Iris pigment epithelial cell (primary cell): ENCODE measurements at regions not wholly inside any gene's neighbourhood (a gene's known extent, or its start where the extent isn't known, plus 50 kb on each side); places are given as distances from the start of the nearest gene placed in this dataset.

Source experiments
- DNase-seq: peaks from one replicate; pipeline ENCODE4 v3.0.0-alpha.2; 2011; ENCODE audit warnings: low read depth

DNA sequence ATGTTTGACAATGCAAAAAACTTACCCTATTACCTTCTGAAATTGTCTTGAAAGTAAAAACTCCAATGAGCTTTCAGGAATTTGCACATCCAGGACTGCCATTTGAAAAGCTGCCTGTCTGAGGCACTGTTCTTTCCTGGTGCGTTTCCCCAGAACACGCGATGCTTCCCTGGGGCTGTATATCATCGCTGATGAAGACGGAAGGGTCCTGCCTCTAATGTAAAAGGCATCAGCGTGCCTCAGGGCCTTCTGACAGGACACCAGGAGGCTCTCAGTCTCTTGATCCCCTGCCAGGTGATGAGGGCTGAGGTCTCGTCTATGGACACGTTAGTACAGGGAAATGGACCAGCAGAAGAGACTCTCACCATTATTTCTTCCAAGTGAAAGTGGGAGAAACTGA, 296.8 kb downstream of the EFNB2 start:
- no peak for DNase-seq

DNA sequence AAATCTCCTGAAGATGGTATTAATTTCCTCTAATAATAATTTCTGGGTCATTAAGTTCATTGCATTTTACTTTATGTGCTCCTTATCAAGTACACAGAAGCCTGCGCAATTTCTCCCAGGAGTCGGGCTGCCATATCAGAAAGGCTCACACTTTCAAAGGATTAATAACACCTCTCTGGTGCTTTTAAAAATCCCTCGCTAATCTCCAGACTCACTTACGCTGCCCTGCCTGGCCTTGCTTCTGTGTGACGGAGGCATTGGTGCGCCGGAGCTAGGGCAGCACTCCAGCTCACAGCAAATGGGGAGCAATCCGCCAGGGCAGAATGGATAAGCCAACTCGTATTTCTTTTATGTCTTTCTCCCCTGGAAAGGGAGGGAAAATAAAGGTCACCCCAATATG, 300.8 kb downstream of the EFNB2 start:
- DNase-seq: no peak

DNA sequence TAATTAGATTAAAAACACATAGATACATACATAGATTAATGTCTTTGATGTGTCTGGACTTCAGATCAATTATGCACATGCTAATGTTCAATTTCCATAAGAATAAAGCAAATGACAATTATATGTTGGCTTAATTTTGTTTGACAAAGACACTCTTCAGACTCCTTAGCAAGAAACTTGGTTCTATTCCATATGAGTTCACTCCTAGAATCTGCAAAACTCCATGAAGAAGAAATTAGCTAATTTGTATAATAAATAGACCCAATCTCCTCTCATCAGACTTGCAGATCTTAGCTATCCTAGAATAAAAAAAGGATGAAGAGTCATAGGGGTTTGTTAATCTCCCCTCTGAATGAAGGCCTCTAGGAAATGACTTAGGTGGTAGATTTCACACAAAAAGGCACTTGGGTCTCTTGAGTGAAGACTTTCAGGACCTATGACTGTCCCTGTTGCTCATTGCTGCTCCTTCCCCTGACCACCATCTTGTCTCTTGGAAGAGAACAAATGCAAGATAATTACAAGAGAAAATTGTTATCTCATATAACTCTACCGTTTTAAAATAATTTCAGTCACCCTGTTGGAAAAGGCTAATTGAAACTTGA, 302.2 kb downstream of the EFNB2 start:
- no peak for DNase-seq

DNA sequence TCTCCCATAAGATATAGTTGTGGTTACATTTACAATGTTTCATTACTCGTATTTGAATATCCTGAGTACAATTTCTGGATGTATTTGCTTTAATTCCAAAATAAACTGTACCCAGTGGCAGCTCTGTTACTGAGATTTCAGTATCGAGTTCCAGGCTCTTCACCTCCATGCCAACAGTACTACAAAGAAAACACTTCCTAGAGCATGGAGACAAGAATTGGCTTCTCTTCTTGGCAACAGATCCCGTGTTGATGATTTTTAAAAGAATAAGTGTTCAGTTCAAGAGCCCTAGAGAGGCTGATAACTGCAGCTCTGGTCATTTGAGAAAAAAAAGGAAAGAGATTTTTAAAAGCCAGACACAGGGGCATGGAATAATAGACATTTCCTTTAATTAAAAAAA, 302.8 kb downstream of the EFNB2 start:
- DNase-seq: no peak

DNA sequence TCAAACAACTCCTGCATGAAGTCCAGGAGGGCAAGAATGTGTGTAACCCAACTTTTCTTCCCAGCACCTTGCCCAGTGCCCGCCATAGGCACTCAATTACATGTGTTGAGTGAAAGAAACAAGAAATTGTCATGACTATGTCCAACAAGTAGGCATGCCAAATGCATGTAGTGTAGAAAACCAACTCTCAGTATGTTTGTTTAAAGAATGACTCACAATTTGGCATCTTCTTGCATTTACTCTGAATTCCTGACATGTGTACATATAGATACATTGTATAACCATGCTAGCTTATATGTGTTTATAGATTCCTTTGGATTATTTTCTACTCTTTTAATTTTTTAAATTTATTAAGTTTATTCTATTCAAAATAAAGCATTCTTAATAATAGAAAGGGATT, 305.0 kb downstream of the EFNB2 start:
- peak; percentile 72 for DNase-seq

DNA sequence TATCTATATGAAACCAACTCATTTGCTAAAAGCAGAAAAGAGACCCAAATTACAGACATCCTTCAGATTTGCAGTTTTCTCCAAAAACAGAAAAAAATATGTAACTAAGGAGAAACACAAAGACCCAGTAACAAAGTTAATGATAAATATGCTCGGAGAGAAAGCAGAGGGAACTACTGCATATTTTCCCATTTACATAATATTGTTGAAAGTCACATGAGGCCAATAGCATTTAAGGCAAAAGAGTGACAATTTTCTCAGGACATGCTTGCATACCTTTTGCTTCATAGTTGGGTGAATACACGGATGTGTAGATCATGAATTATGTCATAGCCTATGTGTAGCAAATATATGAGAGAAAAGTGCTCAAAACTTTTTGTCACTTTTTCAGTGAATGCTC, 310.3 kb downstream of the EFNB2 start:
- no peak for DNase-seq

DNA sequence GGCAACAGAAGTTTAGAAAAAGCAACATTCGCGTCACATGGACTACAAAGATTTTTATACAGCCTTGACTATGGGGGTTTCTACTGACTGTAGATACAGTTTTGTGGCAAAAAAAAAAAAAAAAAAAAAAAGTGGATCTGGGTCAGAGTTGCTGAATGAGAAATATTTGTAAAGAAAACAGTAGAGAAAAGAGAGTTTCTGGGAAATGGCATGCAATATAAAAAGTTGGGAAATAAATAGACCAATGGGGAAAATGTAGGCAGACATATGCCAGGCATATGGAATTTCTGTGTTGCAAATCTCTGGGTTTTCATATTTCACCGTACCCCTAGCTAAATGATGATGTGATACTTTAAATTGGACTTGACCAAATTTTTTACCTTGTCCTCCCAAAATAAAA, 315.3 kb downstream of the EFNB2 start:
- no peak for DNase-seq

DNA sequence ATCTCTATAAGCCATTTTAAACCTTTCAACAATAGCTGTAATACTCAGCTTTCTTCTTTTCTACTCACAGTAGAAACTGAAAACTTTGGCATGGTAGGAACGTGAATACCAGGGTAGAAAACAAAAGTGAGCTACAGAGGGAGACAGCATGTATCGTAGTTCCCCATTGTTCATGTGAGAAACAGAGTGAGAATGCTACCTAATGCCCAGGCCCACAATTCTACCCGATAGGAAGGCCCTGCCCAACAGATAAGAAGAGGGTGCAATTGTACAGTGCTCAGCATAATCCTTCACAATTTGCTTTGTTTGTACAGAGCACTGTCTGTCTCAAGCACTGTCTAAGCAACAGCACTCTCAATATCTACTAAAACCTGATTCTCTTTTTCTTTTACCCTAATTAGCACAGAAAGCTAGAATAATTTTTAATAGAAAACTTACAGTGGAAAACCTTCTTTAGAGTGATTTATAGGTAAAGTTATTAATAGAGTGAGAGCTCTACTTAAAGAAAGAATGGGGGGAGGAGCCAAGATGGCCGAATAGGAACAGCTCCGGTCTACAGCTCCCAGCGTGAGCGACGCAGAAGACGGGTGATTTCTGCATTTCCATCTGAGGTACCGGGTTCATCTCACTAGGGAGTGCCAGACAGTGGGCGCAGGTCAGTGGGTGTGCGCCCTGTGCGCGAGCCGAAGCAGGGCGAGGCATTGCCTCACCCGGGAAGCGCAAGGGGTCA, 322.3 kb downstream of the EFNB2 start:
- DNase-seq: no peak

DNA sequence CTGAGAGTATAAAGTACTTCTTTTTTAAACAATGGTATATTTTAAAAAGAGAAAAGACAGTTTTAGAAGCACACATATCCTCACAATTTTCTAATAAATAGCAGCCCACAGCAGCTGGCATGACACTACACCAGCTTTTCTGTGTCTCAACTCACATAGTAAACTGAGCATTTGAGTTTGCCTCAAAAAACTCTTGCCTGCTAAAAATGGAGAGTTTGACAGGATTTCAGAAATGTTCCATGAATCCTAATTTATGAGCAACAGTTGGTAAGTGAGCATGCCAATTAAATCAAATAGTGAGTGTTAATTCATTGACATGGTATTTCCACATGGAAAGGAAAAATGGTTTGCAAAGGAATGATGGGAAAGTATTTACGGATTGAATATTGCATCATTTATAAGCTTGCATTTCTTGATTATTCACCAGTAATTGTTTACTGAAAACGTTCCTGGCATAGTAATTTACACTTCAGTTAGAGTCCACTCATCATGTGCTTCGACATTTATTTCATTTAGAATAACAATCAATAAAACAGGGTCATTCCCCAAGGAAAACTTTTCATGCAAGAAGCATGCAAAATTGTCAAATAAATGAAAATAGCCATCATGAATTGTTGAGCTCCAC, 323.0 kb downstream of the EFNB2 start:
- DNase-seq: no peak

DNA sequence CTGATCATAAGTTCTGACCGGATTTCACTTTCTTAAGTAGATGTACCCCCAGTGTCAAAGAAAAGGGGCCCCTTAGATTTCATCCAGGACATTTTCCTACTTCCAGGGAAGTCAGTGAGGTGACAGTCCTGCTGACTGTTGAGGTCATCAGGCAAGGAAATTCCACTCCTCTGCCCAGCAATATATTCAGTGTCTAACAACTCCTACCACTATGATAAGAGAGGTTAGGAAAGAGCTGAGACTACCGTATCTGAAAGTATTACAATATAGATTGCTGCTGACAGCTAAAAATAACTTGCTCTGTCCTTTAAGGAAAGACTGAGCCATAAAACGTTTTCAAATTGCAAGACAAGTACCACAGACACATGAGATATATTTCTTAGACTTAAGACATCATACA, 325.1 kb downstream of the EFNB2 start:
- DNase-seq: no peak

DNA sequence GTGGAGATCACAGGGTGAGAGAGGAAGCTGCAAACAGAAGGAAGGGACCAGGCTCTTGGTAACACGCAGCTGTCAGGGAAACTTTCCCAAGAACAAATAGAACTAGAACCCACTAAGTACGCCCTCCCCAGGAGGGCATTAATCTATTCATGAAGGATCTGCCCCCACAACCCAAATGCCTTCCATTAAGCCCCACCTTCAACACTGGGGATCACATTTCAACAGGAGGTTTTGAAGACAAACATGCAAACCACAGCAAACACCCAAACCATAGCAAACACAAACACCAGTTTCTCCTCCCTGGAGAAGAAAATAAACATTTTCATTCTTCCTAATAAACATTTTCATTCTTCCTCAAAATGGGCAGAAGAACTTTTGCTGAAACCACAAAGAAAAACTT, 329.6 kb downstream of the EFNB2 start:
- DNase-seq: no peak

DNA sequence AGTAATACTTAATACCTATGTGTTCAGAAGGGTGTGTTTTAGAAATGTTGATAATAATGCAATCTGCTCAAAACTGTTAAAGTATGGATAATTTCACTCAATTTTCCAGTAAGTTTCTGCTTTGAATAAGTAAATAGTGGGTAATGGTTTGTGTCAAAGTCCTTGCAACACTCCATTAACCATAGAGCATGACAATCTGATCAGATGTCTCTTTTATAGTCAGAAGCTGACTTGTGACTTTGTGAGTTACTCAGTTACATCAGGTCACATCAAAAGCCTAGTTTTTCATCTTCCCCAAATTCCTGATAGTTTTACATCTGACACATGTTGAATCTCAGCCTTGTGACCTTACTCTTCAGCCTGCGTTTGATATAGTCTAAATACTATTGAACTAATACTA, 338.0 kb downstream of the EFNB2 start:
- no peak for DNase-seq

DNA sequence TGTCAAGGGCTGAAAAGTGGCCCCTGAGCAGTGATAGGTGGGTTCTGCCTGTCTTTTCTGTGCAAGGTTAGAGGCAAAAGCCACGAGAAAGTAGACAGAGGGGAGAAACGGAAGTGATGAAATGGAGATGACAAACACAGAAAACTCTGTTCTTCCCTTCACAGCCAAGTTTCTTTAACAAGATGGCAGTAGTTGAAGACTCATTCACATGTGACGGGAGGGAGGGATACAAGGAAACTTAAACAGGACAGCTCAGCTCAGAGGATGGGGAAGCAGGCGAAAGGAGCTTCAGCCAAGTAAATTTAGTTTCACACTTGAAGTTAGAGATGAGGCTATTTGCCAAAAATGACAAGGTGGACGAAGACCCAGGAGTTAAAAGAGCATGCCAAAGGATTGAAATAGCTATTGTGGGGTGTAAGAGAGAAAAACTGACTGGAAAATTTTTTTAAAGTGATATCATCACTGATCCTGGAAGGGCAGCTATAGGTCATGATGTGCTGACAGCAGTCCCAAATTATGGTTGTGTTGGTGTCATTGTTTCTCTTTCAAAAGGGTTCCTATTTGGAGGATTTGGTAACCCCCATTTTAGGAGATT, 347.9 kb downstream of the EFNB2 start:
- DNase-seq: no peak

DNA sequence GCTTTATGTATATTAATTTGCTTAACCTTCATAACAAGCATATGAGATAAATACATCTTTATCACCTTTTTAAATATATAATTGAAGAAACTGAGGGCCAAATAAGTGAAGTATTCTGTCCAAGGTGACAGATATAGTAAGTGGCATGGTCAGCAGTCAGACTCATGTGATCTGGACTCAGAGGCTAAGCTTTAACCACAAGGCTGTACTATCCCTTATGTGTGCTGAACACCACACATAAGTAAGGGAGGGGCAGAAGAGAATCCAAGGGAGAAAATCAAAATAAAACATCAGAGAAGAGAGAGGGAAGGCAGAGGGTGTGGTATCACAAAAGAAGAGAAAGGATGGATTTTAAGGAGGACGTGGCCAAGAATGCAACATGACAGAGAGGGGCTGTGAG, 348.4 kb downstream of the EFNB2 start:
- DNase-seq: no peak

DNA sequence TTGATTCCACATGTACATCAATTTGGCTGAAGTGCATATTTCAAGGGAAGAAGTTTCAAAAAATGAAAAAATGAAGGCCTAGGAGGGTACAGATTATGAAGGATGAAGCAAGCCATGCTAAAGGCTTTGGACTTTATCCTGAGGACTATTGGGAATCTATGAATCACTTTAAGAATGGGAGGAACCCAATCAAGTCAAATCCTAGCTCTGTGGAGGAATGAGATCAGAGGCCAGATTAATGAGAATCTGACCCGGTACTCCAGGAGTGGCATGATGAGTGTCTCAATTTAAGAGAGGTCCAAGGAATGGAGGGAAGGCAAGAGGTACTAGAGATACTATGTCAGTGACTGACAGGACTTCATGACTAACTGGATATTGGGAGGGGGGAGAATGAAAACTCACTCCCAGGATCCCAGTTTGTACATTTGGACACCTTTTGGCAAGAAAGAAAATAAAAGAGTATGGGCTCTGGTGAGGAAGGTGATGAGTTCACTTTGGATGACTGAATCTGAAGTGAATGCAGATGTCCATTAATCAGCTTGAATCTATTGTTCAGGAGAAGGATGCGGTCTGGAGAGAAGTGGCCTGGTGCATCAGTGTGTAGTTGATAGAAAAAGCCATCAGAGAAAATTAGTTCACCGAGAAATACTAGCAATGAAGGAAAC, 349.0 kb downstream of the EFNB2 start:
- DNase-seq: no peak

DNA sequence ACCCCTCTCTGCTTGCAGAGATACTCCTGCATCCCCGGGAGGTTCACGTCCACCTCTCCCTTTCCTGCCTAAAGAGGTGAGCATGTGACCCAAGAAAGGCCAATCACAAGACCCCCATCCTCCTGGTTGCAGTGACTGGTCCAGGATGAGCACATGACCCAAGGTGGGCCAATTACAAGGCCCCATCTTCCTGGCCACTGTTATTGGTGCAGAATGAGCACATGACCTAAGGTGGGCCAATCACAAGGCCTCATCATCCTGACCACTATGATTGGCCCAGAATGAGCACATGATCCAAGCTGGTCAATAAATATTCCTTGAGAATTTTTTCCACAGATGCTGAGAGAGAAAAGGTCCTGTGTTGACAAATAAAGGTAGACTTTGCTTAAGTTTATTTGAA, 350.7 kb downstream of the EFNB2 start:
- DNase-seq: no peak

DNA sequence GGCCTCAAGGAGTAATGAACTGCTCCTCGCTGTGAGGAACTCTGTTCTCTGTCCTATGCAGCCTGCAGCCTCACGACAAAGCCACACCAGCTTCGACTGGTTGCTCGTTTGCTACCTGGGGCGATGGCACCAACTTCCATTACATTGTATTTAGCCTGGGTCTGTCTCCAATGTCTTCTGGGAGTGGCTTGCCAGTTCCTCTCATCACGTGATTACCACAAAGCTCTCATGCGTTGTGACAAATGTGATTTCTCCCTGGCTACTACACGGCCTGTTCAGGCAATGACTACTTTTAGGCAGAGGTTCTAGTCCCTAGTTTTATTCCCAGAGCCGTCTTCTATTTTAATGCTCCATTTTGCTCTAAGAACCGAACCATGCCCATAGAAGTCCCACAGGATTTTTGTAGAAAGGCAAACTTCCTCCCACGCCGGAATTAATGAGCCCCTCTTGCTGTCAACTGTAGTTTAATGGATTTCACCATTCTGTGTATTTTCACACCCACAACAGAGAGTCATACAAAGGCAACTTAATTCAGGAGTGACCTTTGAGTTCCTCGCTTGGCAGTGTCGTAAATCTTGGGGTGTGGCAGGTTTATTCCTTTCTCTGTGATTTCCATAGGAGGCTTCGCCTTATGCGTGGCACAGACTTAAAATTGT, 351.9 kb downstream of the EFNB2 start:
- no peak for DNase-seq

DNA sequence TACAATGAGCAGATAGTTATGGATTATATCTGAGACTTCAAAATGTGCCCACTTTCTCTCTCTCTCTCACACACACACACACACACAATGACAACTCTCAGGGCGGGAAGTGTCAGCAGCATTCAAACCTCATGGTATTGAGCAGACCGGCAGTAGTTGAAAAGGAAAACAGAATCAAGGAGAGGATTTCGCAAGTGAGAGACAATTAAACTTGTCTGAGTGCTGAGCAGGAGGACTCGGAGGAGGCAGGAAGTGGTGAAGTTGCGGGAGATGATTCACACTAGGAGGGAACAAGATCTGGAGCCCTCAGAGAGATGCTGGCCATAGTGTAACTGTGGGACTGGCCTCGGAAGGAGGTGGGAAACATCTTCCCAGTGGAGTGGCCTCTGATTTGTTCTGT, 353.1 kb downstream of the EFNB2 start:
- peak; percentile 96 for DNase-seq

DNA sequence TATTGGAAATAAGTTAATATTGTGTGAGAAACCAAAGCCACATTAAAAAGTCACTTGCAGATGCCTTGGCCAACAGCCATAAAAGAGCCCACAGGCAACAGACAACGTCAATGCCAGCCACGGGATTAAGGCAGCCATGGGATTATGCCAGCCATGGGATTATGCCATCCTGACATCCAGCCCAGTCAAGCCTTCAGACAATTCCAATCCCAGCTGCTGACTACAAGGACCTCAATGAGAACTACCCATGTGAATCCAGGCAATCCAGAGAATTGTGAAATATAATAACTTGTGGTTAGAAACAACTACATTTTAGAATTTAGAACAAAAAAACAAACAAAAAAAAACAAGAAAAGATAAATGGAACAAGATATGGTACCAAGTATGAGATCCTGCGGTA, 356.6 kb downstream of the EFNB2 start:
- DNase-seq: peak; percentile 32

DNA sequence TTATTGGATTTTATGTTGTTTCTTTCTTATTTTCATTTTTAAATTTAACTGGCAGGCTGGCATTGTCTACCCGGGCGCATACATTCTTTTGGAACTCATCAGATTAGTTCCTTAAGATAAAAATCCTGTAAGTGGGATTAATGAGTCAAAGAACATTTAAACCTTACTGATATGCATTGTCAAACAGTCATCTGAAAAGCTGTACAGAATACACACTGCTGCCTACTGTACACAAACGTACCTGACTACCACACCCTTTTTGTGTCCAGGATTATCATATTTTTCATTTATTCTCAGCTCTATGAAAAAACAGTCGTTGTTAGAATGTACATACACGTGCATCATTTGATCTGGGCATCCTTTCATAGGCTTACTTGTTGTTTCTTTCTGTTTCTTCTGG, 358.3 kb downstream of the EFNB2 start:
- DNase-seq: no peak

DNA sequence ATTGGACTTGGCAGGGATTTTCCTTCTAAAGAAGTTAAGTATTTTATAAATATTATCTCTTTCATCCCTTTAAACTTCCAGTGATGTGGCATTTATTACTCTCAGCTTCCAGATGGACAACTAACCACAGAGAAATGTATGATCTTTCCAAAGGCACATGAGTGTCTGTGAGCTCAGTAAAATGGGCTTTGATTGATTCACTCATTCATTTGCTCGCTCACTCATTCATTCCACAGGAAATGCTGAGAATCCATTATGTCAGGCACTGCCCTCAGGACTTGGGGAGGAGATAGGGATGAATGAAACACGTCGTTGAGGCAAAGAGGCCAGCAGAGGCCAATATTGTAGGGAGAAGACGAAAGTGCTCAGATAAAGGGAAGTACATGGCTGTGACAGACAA, 359.3 kb downstream of the EFNB2 start:
- DNase-seq: peak; percentile 49

DNA sequence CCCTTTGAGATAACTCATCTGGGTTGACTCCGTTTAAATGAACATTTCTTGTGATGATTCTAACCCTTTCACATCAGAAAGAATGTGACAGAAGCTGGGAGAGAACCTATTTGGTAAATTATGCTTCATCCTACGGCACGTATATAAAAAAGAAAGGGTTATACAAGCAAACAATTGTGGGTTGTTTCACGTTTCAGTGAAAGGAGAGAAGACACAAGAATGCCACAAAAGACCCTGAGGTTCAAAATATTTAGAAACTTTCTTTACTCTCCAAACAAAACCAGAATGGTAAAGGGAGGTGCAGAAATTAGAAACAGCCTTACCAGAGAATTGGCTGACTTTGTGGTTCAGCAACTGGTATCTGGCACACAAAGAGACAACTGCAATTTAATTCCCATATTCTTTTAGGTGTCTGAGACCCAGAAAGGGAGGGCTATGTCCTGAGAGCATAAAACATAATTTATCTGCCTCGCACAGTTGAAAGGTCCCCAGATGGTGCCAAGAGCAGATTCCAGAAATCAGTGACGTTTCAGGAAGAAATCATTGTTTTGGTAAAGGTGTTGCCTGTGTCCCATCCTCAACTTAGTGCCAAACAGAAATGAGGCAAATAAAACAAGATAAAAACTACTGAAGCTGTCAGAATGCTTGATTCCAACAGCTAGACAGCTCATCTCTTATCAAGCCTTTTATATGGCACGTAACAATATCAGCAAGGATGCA, 361.4 kb downstream of the EFNB2 start:
- no peak for DNase-seq
